Hematopoietic multipotent progenitor cell treated with erythropoietin and hydrocortisone succinate and interleukin-3 and kit ligand, for 6 days (in vitro differentiated cells): ENCODE measurements at regions not wholly inside any gene's neighbourhood (a gene's known extent, or its start where the extent isn't known, plus 50 kb on each side); places are given as distances from the start of the nearest gene placed in this dataset.

Experiments used
- DNase-seq: peaks from one replicate; pipeline ENCODE4 v3.0.0-alpha.2; 2015

- no peak for DNase-seq
Observed at GRCh38 chrX:11953615-11954014, 184.7 kb upstream of the FRMPD4 start.

DNA sequence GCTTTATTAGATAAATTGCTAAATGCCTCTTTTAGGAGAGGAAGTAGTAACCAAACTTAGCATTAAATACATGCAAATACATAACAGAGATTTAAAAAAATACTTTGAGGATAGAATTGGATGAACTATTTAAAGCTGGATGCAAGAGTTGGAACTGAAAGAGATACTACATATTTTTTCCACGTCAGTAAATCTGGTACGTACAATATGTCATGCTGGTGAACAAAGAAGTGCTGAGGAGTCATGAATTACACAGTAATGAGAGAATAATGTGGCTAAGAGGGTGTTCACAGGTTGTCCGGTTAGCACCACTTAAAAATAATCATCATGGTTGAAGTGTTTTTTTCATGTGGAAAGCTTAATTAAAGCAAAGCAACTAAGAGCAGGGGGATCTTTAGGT is 184.1 kb upstream of the FRMPD4 start:
- DNase-seq: no peak

DNA sequence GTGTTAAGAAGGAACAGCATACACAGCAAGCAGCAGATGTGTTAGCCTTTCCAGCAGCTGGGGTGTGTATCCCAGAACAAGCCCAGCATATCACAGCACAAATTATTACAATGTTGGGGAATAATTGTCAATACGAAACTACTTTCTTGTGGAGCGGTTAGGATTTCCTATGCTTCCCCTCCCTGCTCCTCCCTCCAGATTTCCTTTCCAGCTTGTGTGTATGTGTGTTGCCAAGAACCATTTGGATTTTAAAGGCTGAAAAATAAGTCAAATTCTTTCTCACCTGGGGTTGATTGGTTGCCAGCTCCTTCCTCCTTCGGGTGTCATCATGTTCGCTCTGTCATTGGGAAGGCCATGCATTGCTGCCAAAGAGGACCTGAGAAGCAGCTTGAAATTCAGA is 178.2 kb upstream of the FRMPD4 start:
- no peak for DNase-seq

DNA sequence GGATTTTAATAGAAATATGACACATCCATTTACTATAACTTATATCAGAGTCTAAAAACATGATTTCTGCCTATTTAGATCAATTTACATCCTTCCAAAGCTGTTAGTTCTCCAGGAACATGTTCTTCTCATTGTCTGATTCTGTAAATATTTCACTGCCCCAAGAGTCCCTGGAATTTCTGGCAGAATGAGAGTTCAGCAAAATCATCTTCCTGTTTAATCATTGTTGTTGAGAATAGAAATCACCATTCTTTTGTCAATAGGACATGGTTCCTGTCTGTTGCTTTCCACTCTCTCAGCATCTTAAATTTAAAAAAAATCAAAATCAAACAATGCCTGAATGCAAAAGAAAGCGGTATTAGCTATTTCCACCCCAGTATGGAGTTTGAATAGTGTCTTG is 172.8 kb upstream of the FRMPD4 start:
- DNase-seq: no peak

GRCh38 chrX:11967986-11968869 is 170.0 kb upstream of the FRMPD4 start:
- DNase-seq: no peak

DNA sequence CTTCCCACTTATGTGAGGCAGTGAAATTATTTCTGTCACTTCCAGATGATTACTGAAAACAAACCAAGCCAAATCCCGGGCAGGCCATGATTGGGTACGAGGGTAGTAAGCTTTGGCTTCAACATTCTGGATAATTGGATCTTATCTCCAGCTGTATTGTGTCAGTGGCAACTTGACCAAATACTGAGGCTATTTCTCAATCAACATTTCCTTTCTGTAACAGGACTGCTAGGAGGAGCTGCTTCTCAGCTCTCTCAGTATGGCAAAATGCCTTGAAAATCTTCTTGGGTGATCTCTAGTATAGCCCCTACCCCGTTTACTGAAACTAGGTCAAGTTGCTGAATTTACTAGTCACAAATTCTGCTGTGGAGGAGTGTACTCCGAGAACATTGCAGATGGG is 169.3 kb upstream of the FRMPD4 start:
- no peak for DNase-seq

- DNase-seq: no peak
Observed at GRCh38 chrX:11970578-11971359, 167.5 kb upstream of the FRMPD4 start.

DNA sequence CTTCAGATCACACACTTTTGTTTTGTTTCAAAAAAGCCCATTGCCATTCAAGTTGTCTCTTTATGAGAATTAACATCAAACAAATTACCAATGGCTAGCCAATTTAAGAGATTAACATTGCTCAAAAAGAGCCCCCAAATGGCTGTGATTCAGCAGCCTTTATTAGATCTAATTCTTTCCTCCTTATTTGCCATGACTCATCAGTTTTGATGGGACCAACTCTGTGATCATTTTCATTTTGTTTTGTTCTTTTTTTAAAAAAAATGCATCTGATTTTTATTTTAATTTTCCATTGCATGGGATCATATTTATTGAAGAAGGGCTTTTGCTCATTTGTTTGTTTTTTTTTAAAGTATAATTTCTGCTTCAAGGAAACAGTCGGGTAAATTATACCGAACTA is 161.6 kb upstream of the FRMPD4 start:
- DNase-seq: no peak

DNA sequence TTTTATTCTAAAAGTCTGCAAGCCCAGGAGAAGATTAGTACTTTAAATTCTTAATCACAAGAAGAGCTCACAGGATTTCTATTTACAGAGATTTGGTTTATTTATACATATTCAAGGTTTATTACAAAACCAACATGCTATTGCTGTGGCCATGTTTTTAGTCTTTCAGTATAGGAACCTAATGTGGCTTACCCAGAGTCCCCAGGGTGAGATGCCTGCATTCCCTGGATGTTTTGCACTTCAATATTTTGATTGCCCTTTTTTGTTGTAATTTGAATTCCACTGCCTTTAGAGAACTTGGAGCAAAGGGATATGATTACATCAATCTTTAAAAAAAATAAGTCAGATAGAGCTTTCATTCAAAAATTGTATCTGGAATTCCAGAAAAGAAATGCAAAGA is 146.0 kb upstream of the FRMPD4 start:
- DNase-seq: no peak

DNA sequence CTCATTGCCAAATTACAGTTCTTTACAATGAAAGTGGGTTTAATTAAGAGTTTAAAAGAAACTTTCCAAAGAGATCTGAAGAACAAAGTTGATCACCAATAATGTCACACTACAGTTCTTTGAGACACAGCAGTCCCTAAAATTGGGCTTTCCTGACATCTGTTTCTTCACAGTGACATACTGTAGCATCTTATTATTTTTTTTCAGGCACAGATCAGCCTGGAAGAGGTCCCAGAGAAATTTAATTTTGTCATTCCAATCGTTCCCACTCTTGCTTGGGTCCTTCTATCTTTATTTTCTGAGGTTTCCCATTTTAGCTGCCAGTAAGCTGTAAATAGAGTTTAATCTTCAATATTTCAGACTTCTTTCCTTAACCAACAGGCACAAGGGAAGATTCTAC is 143.1 kb upstream of the FRMPD4 start:
- DNase-seq: no peak

DNA sequence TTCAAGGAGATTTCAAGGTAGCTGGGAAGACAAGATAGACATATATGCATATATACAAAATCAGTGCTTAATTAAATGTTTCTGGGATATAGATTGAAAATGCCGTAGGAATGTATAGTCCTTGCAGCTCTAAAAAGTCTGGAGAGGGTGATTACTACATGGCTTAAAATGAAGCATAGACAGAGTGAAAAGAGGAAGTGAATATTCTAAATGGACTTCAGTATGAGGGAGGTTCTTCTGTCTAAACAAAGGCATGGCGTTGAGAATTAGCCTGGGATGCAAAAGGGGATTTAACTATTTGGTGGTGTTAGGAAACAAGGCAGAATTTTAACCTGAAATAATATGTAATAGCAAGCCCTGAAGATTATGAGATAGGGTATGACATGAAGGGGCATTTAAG is 141.5 kb upstream of the FRMPD4 start:
- no peak for DNase-seq

DNA sequence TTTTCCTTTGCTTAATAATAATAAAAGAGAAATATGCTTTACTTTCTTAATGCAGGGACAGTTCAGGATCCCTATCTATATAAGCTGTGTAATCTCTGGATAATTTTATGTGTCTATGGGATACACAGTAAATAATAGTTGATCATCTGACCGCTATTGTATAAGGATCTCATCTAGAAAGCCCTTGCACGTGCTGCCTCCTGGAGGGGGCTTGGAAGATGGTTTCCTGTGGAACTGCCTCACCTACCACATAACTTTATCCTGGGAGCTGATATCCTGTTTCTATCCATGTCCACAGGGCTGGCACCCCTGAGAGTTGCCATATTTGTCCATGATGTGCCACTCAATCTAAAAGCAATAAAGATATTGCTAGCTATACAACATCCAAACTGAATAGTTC is 139.3 kb upstream of the FRMPD4 start:
- DNase-seq: no peak

- DNase-seq: no peak
Observed at GRCh38 chrX:12002876-12003275, 135.4 kb upstream of the FRMPD4 start.

GRCh38 chrX:12007881-12008280 is 130.4 kb upstream of the FRMPD4 start:
- DNase-seq: no peak

- DNase-seq: no peak
Observed at GRCh38 chrX:12010436-12010835, 127.8 kb upstream of the FRMPD4 start.

GRCh38 chrX:12011075-12011474 is 127.2 kb upstream of the FRMPD4 start:
- DNase-seq: no peak

- DNase-seq: no peak
Observed at GRCh38 chrX:12013211-12013618, 125.1 kb upstream of the FRMPD4 start.

GRCh38 chrX:12021698-12022097 is 116.6 kb upstream of the FRMPD4 start:
- no peak for DNase-seq

DNA sequence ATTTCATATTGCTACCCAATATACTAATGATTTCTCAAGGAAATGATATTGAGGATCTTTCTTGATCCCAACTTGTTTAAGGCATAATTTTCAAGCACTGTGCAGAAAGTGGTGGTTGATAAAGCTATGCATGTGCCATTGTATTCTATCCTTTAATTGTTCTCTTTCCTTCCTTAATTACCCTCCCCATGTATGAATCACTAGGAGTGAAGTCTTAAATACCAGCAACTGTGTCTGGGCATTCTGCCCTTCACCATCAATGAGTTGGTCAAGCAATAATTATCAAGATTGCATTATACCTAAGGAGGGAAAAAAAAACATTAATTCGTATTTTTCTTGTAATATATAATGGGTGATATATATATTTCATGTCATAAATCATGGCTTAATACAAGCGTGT is 111.8 kb upstream of the FRMPD4 start:
- DNase-seq: no peak

DNA sequence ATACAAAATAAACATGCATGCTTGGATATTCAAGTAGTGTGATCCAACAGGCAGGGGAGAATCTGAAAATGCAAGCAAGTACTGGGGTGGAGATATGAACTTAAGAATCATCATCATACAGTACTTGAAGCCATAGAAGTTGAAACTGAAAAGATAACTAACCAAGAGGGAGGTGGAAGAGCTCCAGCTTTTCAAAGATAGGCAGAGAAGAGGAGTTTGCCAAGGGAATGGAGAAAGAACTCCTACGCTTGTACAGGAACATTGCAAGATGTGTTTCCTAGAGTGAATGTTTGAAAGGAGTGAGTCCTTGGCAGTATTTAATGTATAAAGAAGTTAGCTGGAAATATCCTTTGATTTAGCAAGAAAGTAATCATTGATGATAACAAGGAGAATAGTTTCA is 106.2 kb upstream of the FRMPD4 start:
- DNase-seq: no peak

DNA sequence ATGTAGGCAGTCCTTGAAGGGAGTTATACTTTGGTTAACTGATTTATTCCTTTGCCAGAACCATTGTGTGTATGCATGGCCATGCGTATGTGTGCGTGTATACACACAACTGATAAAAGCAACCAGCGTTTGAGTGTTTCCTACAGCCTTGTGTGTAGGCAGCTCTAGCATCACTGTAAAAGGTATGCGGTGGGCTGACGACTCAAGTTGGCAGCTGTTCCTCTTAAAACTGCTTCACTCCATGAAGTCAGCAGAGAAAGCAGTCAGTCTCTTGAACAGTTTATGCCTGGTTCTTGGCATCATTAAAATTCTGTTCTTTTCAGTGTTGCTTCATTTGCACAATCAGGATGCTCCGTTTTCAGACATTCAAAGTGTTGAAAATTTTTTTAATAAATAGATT is 103.5 kb upstream of the FRMPD4 start:
- no peak for DNase-seq

- no peak for DNase-seq
Observed at GRCh38 chrX:12042615-12043014, 95.7 kb upstream of the FRMPD4 start.

GRCh38 chrX:12052109-12052508 is 86.2 kb upstream of the FRMPD4 start:
- no peak for DNase-seq

- no peak for DNase-seq
Observed at GRCh38 chrX:12058087-12058486, 80.2 kb upstream of the FRMPD4 start.
